ENCODE measurements at regions not wholly inside any gene's neighbourhood (a gene's known extent, or its start where the extent isn't known, plus 50 kb on each side); places are given as distances from the start of the nearest gene placed in this dataset.

DNA sequence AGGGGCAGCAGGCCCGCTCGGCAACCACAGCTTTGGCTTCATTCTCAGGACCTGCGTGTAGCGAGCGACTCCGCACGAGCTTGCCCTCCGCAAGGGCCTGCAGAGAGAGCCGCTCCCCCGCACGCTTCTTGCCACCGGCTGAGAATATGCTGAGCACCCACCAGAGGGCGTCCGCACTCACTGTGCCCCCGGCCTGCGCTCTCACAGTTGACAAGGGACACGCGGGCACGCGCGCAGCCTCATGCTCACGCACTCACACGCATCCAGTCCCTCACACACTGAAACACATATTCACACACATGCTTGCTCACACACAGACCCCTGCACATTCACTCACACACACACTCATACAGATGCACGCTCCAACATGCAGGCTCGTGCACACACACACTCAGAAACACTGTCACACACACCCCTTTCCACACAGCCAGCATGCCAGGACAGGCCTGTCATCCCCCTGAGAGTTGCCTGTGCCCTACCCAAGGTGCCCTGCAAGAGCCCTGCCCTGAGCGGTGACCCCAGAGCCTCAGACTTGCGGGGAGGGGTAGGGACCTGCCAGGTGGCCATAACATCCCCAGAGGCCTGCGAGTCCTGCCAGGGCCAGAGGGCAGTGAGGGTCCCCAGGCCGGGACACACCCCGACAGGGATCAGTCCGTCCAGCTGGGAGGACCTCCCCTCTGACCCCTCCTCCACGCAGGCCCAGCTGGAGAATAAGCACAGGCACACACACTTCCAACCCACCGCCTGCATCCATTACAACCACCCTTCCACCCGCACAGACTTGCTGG lies 174.1 kb downstream of the BMP7 start:
- TF ChIP-seq POLR2AphosphoS5 (IDR thresholded peaks at IDR 0.05; ENCODE audit: borderline replicate concordance, low read depth, low read length) (no peak), EZH2 (IDR thresholded peaks at IDR 0.05) (no peak)
